T-cell (primary cell): ENCODE measurements at regions not wholly inside any gene's neighbourhood (a gene's known extent, or its start where the extent isn't known, plus 50 kb on each side); places are given as distances from the start of the nearest gene placed in this dataset.
A peak's percentile ranks its signal among the peaks of the same experiment; 100 is the strongest.

Experiments
- ATAC-seq, 4 experiments: fragments of 200-7000 bp in 3 of 4; fragments of 150-1000 bp in 1 of 4; cut with Tn5 transposase; replicated peaks in 1 of 4; 1 replicate in 3 of 4; 2 replicates in 1 of 4; pipeline ENCODE4 v1.10.0; 2021; ENCODE audit warnings: moderate library complexity in 3 of 4, mild to moderate bottlenecking in 2 of 4, moderate number of reproducible peaks in 1 of 4
- CTCF ChIA-PET, 2 donors: fragments of 300-600 bp; sonication (Branson Sonifier 250); formaldehyde crosslinking; loops; one replicate each; lab custom pipeline; 2022; ENCODE audit warnings: antibody characterized with exemption in 2 of 2; lab: Charles Lee
- POLR2A ChIA-PET, 2 donors: fragments of 300-600 bp; sonication (Branson Sonifier 250); formaldehyde crosslinking; loops; one replicate each; lab custom pipeline; 2022; ENCODE audit warnings: antibody characterized with exemption in 2 of 2; lab: Charles Lee
- DNase-seq, 35 experiments: peaks; one replicate each; pipeline versions ENCODE4 v3.0.0 to v3.0.0-alpha.2; 2013 to 2023
- H3K27ac ChIP-seq: one replicate; pipeline ENCODE4 v1.5.1; 2013; ENCODE audit warnings: low read length
- H3K27me3 ChIP-seq, 2 experiments: replicated peaks in 1 of 2; 1 replicate in 1 of 2; 2 replicates in 1 of 2; pipeline versions ENCODE4 v1.6.1 to v1.7.0; 2013; ENCODE audit warnings: low read length in 1 of 2, mixed read lengths in 1 of 2; ENCODE audit not compliant: control insufficient read depth in 2 of 2, insufficient read depth in 2 of 2; ENCODE audit errors: extremely low read depth in 1 of 2
- H3K36me3 ChIP-seq, 2 donors: 1 replicate in 1 of 2; 2 replicates in 1 of 2; pipeline versions ENCODE4 v1.6.1 to v1.7.0; 2013; ENCODE audit warnings: low read length in 1 of 2; ENCODE audit not compliant: control insufficient read depth in 2 of 2, insufficient read depth in 1 of 2; ENCODE audit errors: extremely low read depth in 1 of 2
- H3K4me1 ChIP-seq, 2 experiments: 1 replicate in 1 of 2; 2 replicates in 1 of 2; pipeline versions ENCODE4 v1.6.1 to v1.7.0; 2013; ENCODE audit warnings: low read length in 2 of 2, mixed read lengths in 1 of 2; ENCODE audit not compliant: insufficient read depth in 2 of 2, control insufficient read depth in 1 of 2; ENCODE audit errors: extremely low read depth in 1 of 2
- H3K4me3 ChIP-seq, 2 donors: 1 replicate in 1 of 2; 2 replicates in 1 of 2; pipeline versions ENCODE4 v1.5.1 to v1.7.0; 2013; ENCODE audit warnings: mild to moderate bottlenecking in 2 of 2, low read length in 1 of 2, moderate library complexity in 1 of 2; ENCODE audit not compliant: control insufficient read depth in 1 of 2; ENCODE audit errors: extremely low read depth in 1 of 2
- H3K9me3 ChIP-seq: 2 replicates; pipeline ENCODE4 v1.7.0; 2013
- H3K27ac Mint-ChIP-seq, 2 donors: one replicate each; pipeline ENCODE4 v1.8.0; 2020 to 2021; ENCODE audit warnings: mild to moderate bottlenecking in 2 of 2, mixed read lengths in 2 of 2
- H3K27me3 Mint-ChIP-seq, 2 donors: one replicate each; pipeline ENCODE4 v1.8.0; 2021 to 2022; ENCODE audit warnings: mixed read lengths in 2 of 2
- H3K36me3 Mint-ChIP-seq: one replicate; pipeline ENCODE4 v1.8.0; 2021; ENCODE audit warnings: mixed read lengths
- H3K4me1 Mint-ChIP-seq, 3 donors: one replicate each; pipeline ENCODE4 v1.8.0; 2020 to 2022; ENCODE audit warnings: mixed read lengths in 3 of 3, mild to moderate bottlenecking in 1 of 3
- H3K4me3 Mint-ChIP-seq, 3 donors: one replicate each; pipeline ENCODE4 v1.8.0; 2020 to 2022; ENCODE audit warnings: mild to moderate bottlenecking in 3 of 3, mixed read lengths in 3 of 3, moderate library complexity in 3 of 3
- H3K9me3 Mint-ChIP-seq, 3 donors: one replicate each; pipeline ENCODE4 v1.8.0; 2020 to 2022; ENCODE audit warnings: mixed read lengths in 3 of 3
- WGBS: methylation state at CpG from one replicate; pipeline ENCODE4 v1.1.5; 2013; ENCODE audit warnings: missing lambda C conversion rate; ENCODE audit not compliant: insufficient coverage; 5-methylcytosine and 5-hydroxymethylcytosine counted together

GRCh38 chr1:185404907-185405568, 88.0 kb upstream of the IVNS1ABP start:
- Mint-ChIP-seq H3K4me1 (peaks cover 0 to 12% (median 8%) of the 10 kb centered on the region in 3 donors), H3K27ac (no peak overlapping the region)
- 100% methylated on average over 1 of the region's 6 CpGs for WGBS

GRCh38 chr1:185404291-185404690, 87.2 kb upstream of the IVNS1ABP start:
- no CpG with 5 or more reads among the region's 12 CpGs for WGBS
- Histone ChIP-seq H3K27me3 (no peaks in the 10 kb centered on the region), H3K27ac (no peak overlapping the region), H3K36me3 (no peaks in the 10 kb centered on the region), H3K4me3 (peak overlapping the region in 1 of 2 donors; percentile 2), H3K4me1 (peaks cover 0 to 8% of the 10 kb centered on the region in 2 experiments), H3K9me3 (no peaks in the 10 kb centered on the region)
- peak overlapping the region in 2 of 3 donors; percentile 25 to 40 for H3K4me3 Mint-ChIP-seq
- no peak for ATAC-seq
- no peak for DNase-seq
- peaks cover 0 to 12% (median 8%) of the 10 kb centered on the region in 3 donors for H3K4me1 Mint-ChIP-seq
- peaks cover 0 to 7% (median 0%) of the 10 kb centered on the region in 3 donors for H3K9me3 Mint-ChIP-seq
- peaks cover 0 to 7% of the 10 kb centered on the region in 2 donors for H3K27me3 Mint-ChIP-seq
- ChIA-PET CTCF (no interaction called here), POLR2A (no interaction called here)
- H3K36me3 Mint-ChIP-seq, result peaks cover 3% of the 10 kb centered on the region
- H3K27ac Mint-ChIP-seq, result no peak overlapping the region

More at GRCh38 chr1:185404907-185405568, 88.0 kb upstream of the IVNS1ABP start:
- DNase-seq, result no peak
- Histone ChIP-seq H3K27ac (no peak overlapping the region), H3K4me1 (peaks cover 0 to 8% of the 10 kb centered on the region in 2 experiments), H3K9me3 (no peaks in the 10 kb centered on the region), H3K4me3 (no peak overlapping the region), H3K36me3 (no peaks in the 10 kb centered on the region), H3K27me3 (no peaks in the 10 kb centered on the region)
- CTCF ChIA-PET, result no interaction called here
- ATAC-seq, result no peak
- H3K27me3 Mint-ChIP-seq, result peaks cover 0 to 7% of the 10 kb centered on the region in 2 donors
- H3K9me3 Mint-ChIP-seq, result peaks cover 0 to 7% (median 0%) of the 10 kb centered on the region in 3 donors
- H3K36me3 Mint-ChIP-seq, result peaks cover 3% of the 10 kb centered on the region
- H3K4me3 Mint-ChIP-seq, result peak overlapping the region in 1 of 3 donors; percentile 40
- POLR2A ChIA-PET, result no interaction called here

GRCh38 chr1:185402930-185403329, 85.9 kb upstream of the IVNS1ABP start:
- H3K27me3 ChIP-seq, result no peaks in the 10 kb centered on the region
- Mint-ChIP-seq H3K4me1 (peaks cover 3 to 17% (median 8%) of the 10 kb centered on the region in 3 donors), H3K9me3 (peaks cover 0 to 6% (median 0%) of the 10 kb centered on the region in 3 donors), H3K36me3 (peaks cover 3% of the 10 kb centered on the region), H3K27ac (no peak overlapping the region), H3K27me3 (peaks cover 0 to 7% of the 10 kb centered on the region in 2 donors), H3K4me3 (no peak overlapping the region)
- H3K4me1 ChIP-seq, result peaks cover 0 to 8% of the 10 kb centered on the region in 2 experiments
- no peaks in the 10 kb centered on the region for H3K36me3 ChIP-seq
- WGBS, result 93% methylated on average over 3 of the region's 3 CpGs
- CTCF ChIA-PET, result no interaction called here
- no peak overlapping the region for H3K27ac ChIP-seq
- ATAC-seq (no peak), DNase-seq (no peak)
- POLR2A ChIA-PET, result interaction anchor here in 1 of 2 donors (0.6 kb wide), 1 partner anchor 30 kb away, joined by 3 read pairs; no protein-coding TSS in a partner anchor
- no peak overlapping the region for H3K4me3 ChIP-seq
- H3K9me3 ChIP-seq, result no peaks in the 10 kb centered on the region

GRCh38 chr1:185401019-185401418, 84.0 kb upstream of the IVNS1ABP start:
- Histone ChIP-seq H3K4me3 (no peak overlapping the region), H3K27ac (no peak overlapping the region), H3K27me3 (no peaks in the 10 kb centered on the region), H3K36me3 (no peaks in the 10 kb centered on the region), H3K4me1 (peaks cover 0 to 8% of the 10 kb centered on the region in 2 experiments), H3K9me3 (no peaks in the 10 kb centered on the region)
- ChIA-PET POLR2A (no interaction called here), CTCF (no interaction called here)
- Mint-ChIP-seq H3K27me3 (peaks cover 0 to 7% of the 10 kb centered on the region in 2 donors), H3K4me1 (peaks cover 3 to 17% (median 8%) of the 10 kb centered on the region in 3 donors), H3K4me3 (no peak overlapping the region), H3K9me3 (no peaks in the 10 kb centered on the region), H3K27ac (no peak overlapping the region), H3K36me3 (no peaks in the 10 kb centered on the region)
- ATAC-seq, result no peak
- no peak for DNase-seq
- WGBS, result 100% methylated on average over 2 of the region's 3 CpGs

GRCh38 chr1:185400052-185400451, 83.0 kb upstream of the IVNS1ABP start:
- no peaks in the 10 kb centered on the region for H3K36me3 ChIP-seq
- Mint-ChIP-seq H3K36me3 (no peaks in the 10 kb centered on the region), H3K4me3 (no peak overlapping the region), H3K9me3 (no peaks in the 10 kb centered on the region), H3K27me3 (peaks cover 0 to 7% of the 10 kb centered on the region in 2 donors), H3K4me1 (peaks cover 3 to 17% (median 7%) of the 10 kb centered on the region in 3 donors), H3K27ac (no peak overlapping the region)
- ChIA-PET CTCF (no interaction called here), POLR2A (no interaction called here)
- H3K9me3 ChIP-seq, result no peaks in the 10 kb centered on the region
- no peak overlapping the region for H3K27ac ChIP-seq
- ATAC-seq (no peak), DNase-seq (no peak)
- WGBS, result no CpG with 5 or more reads among the region's 1 CpG
- H3K4me3 ChIP-seq, result no peak overlapping the region
- peaks cover 0 to 8% of the 10 kb centered on the region in 2 experiments for H3K4me1 ChIP-seq
- H3K27me3 ChIP-seq, result no peaks in the 10 kb centered on the region

- ChIA-PET POLR2A (no interaction called here), CTCF (interaction anchor here in 1 of 2 donors (0.7 kb wide), 1 partner anchor 347 kb away, joined by 3 read pairs; no protein-coding TSS in a partner anchor)
- Mint-ChIP-seq H3K9me3 (no peaks in the 10 kb centered on the region), H3K27me3 (peaks cover 0 to 7% of the 10 kb centered on the region in 2 donors), H3K4me3 (no peak overlapping the region), H3K27ac (no peak overlapping the region), H3K4me1 (peaks cover 0 to 8% (median 3%) of the 10 kb centered on the region in 3 donors), H3K36me3 (no peaks in the 10 kb centered on the region)
- Histone ChIP-seq H3K27ac (no peak overlapping the region), H3K36me3 (no peaks in the 10 kb centered on the region), H3K9me3 (no peaks in the 10 kb centered on the region), H3K4me1 (peaks cover 0 to 1% of the 10 kb centered on the region in 2 experiments), H3K27me3 (no peaks in the 10 kb centered on the region), H3K4me3 (no peak overlapping the region)
- no peak for ATAC-seq
- no peak for DNase-seq
Measured at GRCh38 chr1:185398599-185398998, 81.6 kb upstream of the IVNS1ABP start.
